Loucy (cell line): ENCODE measurements at regions not wholly inside any gene's neighbourhood (a gene's known extent, or its start where the extent isn't known, plus 50 kb on each side); places are given as distances from the start of the nearest gene placed in this dataset.

Source experiments
- H2AFZ ChIP-seq: fragments of 200-600 bp; sonication (generic); 2 replicates; pipeline ENCODE4 v1.6.0; 2016; ENCODE audit warnings: antibody characterized with exemption, mild to moderate bottlenecking, low read length, moderate library complexity
- H3F3A ChIP-seq: fragments of 200-600 bp; 2 replicates; pipeline ENCODE4 v1.6.0; 2016; ENCODE audit warnings: antibody characterized with exemption, low read depth, mild to moderate bottlenecking
- H3K27me3 ChIP-seq: fragments of 200-600 bp; sonication (generic); 2 replicates; pipeline ENCODE4 v1.6.1; 2014; ENCODE audit warnings: low read length, mild to moderate bottlenecking; ENCODE audit not compliant: insufficient read depth, poor library complexity, severe bottlenecking
- H3K36me3 ChIP-seq: fragments of 200-600 bp; sonication (generic); 2 replicates; pipeline ENCODE4 v1.6.1; 2016; ENCODE audit warnings: low read length; ENCODE audit not compliant: insufficient read depth
- H3K4me1 ChIP-seq: fragments of 200-600 bp; sonication (generic); 2 replicates; pipeline ENCODE4 v1.5.1; 2014; ENCODE audit warnings: low read length, mild to moderate bottlenecking; ENCODE audit not compliant: insufficient read depth, poor library complexity, severe bottlenecking
- H3K4me2 ChIP-seq: fragments of 200-600 bp; sonication (generic); 2 replicates; pipeline ENCODE4 v1.6.0; 2014; ENCODE audit warnings: antibody characterized with exemption, low read length, low read depth, mild to moderate bottlenecking; ENCODE audit not compliant: poor library complexity, severe bottlenecking
- H3K4me3 ChIP-seq: fragments of 200-600 bp; sonication (generic); 2 replicates; pipeline ENCODE4 v1.5.1; 2014; ENCODE audit warnings: low read length, mild to moderate bottlenecking, mixed read lengths; ENCODE audit not compliant: poor library complexity, severe bottlenecking
- H3K79me2 ChIP-seq: fragments of 200-600 bp; sonication (generic); 2 replicates; pipeline ENCODE4 v1.6.1; 2014; ENCODE audit warnings: low read length; ENCODE audit not compliant: insufficient read depth
- H3K9ac ChIP-seq: fragments of 200-600 bp; sonication (generic); 2 replicates; pipeline ENCODE4 v1.6.0; 2014; ENCODE audit warnings: mild to moderate bottlenecking, low read depth, low read length, moderate library complexity; ENCODE audit not compliant: poor library complexity, severe bottlenecking
- H3K9me2 ChIP-seq: fragments of 200-600 bp; sonication (generic); replicated peaks from 2 replicates; pipeline ENCODE4 v1.6.1; 2016; ENCODE audit warnings: low read depth, low read length, mixed read lengths
- H3K9me3 ChIP-seq: fragments of 200-600 bp; sonication (generic); 2 replicates; pipeline ENCODE4 v1.6.1; 2014; ENCODE audit warnings: mild to moderate bottlenecking, antibody characterized with exemption, low read length, low read depth; ENCODE audit not compliant: insufficient read depth
- H4K20me1 ChIP-seq: fragments of 200-600 bp; sonication (generic); 2 replicates; pipeline ENCODE4 v1.6.0; 2014; ENCODE audit warnings: antibody characterized with exemption, low read length, mild to moderate bottlenecking; ENCODE audit not compliant: insufficient read depth, poor library complexity, severe bottlenecking
- CTCF ChIP-seq: fragments of 200-600 bp; sonication (generic); conservative IDR thresholded peaks from 2 replicates; pipeline ENCODE4 v1.5.1; 2014; ENCODE audit warnings: mild to moderate bottlenecking, antibody characterized with exemption, low read length
- EZH2phosphoT487 ChIP-seq: fragments of 200-600 bp; IDR thresholded peaks from 2 replicates; pipeline ENCODE4 v1.6.1; 2018; ENCODE audit warnings: antibody characterized with exemption, mild to moderate bottlenecking, moderate library complexity, borderline replicate concordance

DNA sequence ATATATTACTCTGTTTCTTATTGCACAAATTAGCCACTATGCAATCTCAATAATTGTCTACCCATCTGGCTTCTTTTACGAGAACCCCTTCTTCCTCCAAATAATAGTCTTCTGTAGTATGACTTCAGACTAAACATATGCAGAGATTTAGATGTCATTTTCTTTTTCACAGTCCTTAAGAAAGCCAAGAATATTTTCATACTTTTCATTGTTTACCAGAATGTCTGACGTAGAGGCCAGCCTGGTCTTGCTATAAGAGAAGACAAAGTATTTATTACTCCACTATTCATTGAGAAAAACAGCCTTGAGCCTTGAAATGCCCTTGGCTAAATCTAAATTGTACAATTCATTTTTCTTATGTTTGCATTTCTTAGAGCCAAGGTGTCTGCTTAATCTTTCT, 714.9 kb upstream of the CXADR start:
- Histone ChIP-seq H3K9me2 (no peaks in the 10 kb centered on the region), H3F3A (no peaks in the 10 kb centered on the region), H2AFZ (no peak overlapping the region), H3K79me2 (no peaks in the 10 kb centered on the region), H3K9me3 (no peaks in the 10 kb centered on the region), H3K4me1 (no peaks in the 10 kb centered on the region), H3K4me3 (no peak overlapping the region), H3K9ac (no peak overlapping the region), H3K4me2 (no peak overlapping the region), H3K27me3 (no peaks in the 10 kb centered on the region), H4K20me1 (no peaks in the 10 kb centered on the region), H3K36me3 (no peaks in the 10 kb centered on the region)
- TF ChIP-seq CTCF (no peak), EZH2phosphoT487 (no peak)

DNA sequence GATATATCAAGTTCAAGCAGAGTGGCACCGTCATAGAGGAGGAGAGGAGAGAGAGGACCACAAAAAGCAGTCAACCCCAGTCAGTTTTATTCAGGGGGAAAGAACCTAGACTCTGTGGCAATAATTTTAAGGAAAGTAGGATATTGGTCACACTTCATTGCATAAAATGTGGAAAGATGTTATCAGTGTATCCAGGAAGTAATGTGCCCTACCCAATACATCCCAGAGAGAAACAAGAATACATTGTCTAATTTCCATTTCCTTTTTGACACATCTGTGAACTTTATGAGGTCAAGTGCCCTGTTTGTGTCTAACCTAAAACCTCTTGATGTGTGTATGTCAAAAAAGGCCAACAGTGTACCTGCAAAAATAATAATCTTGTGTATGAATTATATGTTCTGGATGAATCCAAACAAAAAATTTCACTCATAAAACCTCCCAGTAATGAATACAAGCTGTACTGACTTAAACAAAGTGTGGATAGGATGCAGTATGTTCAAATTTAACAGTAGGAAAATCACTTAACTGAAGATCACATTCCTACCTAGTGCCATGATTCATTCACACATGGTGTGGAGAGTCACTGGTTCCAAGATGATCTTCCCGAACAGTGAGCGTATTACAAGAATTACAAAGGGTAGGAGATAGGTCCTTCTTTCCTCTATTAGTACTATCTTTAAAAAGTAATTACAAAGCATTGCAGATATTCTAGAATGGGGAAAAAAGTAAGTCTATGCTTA, 712.1 kb upstream of the CXADR start:
- no peaks in the 10 kb centered on the region for H3K9me3 ChIP-seq
- no peak overlapping the region for H3K4me3 ChIP-seq
- no peak for TF ChIP-seq CTCF
- TF ChIP-seq EZH2phosphoT487, result no peak
- no peaks in the 10 kb centered on the region for H3F3A ChIP-seq
- H3K27me3 ChIP-seq, result no peaks in the 10 kb centered on the region
- H3K36me3 ChIP-seq, result no peaks in the 10 kb centered on the region
- no peaks in the 10 kb centered on the region for H3K9me2 ChIP-seq
- H3K4me1 ChIP-seq, result no peaks in the 10 kb centered on the region
- H3K79me2 ChIP-seq, result no peaks in the 10 kb centered on the region
- H3K4me2 ChIP-seq, result no peak overlapping the region
- no peaks in the 10 kb centered on the region for H4K20me1 ChIP-seq
- no peak overlapping the region for H2AFZ ChIP-seq
- H3K9ac ChIP-seq, result no peak overlapping the region

DNA sequence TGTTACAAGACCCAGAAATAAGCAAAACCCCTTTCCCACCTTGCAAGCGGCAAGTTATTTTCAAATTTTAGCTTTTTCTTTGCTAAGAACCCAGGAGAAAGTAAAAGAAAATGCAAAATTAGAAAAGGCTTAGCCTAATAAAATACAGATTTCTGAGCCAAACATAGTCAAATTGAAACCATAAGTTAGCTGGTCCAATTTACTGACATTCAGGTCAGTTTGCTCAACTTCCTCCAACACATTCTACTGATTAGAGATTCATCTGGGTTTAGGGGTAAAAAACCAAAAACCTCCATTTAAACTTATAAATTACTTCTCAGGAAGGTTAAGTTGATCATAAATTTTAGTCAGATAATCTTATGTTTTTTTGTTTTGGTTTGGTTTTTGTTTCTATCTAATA, 701.8 kb upstream of the CXADR start:
- H3K4me2 ChIP-seq, result no peak overlapping the region
- H3K9ac ChIP-seq, result no peak overlapping the region
- H3K9me2 ChIP-seq, result no peaks in the 10 kb centered on the region
- H3K79me2 ChIP-seq, result no peaks in the 10 kb centered on the region
- no peaks in the 10 kb centered on the region for H3K36me3 ChIP-seq
- no peaks in the 10 kb centered on the region for H3K9me3 ChIP-seq
- H3K27me3 ChIP-seq, result no peaks in the 10 kb centered on the region
- no peak for TF ChIP-seq EZH2phosphoT487
- TF ChIP-seq CTCF, result no peak
- no peak overlapping the region for H2AFZ ChIP-seq
- no peak overlapping the region for H3K4me3 ChIP-seq
- H3F3A ChIP-seq, result no peaks in the 10 kb centered on the region
- no peaks in the 10 kb centered on the region for H4K20me1 ChIP-seq
- no peaks in the 10 kb centered on the region for H3K4me1 ChIP-seq
